HCT116 (cell line): ENCODE measurements at regions not wholly inside any gene's neighbourhood (a gene's known extent, or its start where the extent isn't known, plus 50 kb on each side); places are given as distances from the start of the nearest gene placed in this dataset.

Source experiments
- ATAC-seq: fragments of 200-7000 bp; cut with Tn5 transposase; 2 replicates; pipeline ENCODE4 v1.9.1; 2020; ENCODE audit warnings: mild to moderate bottlenecking, moderate library complexity
- BruUV-seq: library from RNA; stranded (reverse); fragments of 400-500 nt; replicated peaks from 2 replicates; lab custom pipeline; 2021; lab: Mats Ljungman, UMichigan
- CTCF ChIA-PET: fragments of 300-600 bp; sonication (Branson Sonifier 250); formaldehyde crosslinking; loops from one replicate; lab custom pipeline; 2021; ENCODE audit warnings: antibody characterized with exemption; lab: Charles Lee
- POLR2A ChIA-PET: fragments of 300-600, 350-600 bp; sonication (Branson Sonifier 250); formaldehyde crosslinking; loops from one replicate; lab custom pipeline; 2021; ENCODE audit warnings: antibody characterized with exemption; lab: Charles Lee
- RAD21 ChIA-PET, 2 experiments: fragments of 300-600 bp; sonication (Branson Sonifier 250); formaldehyde crosslinking; loops; one replicate each; lab custom pipeline; 2023; ENCODE audit warnings: low total read pairs in 2 of 2; ENCODE audit not compliant: uncharacterized antibody in 2 of 2, unreplicated experiment in 2 of 2, low non-redundant PET in 1 of 2; lab: Charles Lee
- DNase-seq: peaks from one replicate; pipeline ENCODE4 v3.0.0-alpha.2; 2010; ENCODE audit warnings: low read depth, low spot score
- H2AFZ ChIP-seq: fragments of 200-600 bp; shearing (Covaris generic), sonication (generic); 2 replicates; pipeline ENCODE4 v1.6.1; 2017; ENCODE audit warnings: low read depth, mixed run types, mixed read lengths, antibody characterized with exemption, low read length; ENCODE audit not compliant: poor library complexity, severe bottlenecking
- H3K27ac ChIP-seq: 2 replicates; pipeline ENCODE4 v1.5.1; 2012; ENCODE audit warnings: low read depth, low read length
- H3K27me3 ChIP-seq: fragments of 200-600 bp; sonication (generic); 2 replicates; pipeline ENCODE4 v1.6.1; 2016; ENCODE audit warnings: mixed run types, low read length, mixed read lengths; ENCODE audit not compliant: insufficient read depth
- H3K36me3 ChIP-seq, 2 experiments: fragments of 200-500 bp in 1 of 2; fragments of 200-600 bp in 1 of 2; sonication (Bioruptor generic) in 1 of 2; sonication (generic) in 1 of 2; 2 replicates each; pipeline versions ENCODE4 v1.5.1 to v1.6.1; 2014 to 2016; ENCODE audit warnings: low read length in 2 of 2, inconsistent platforms in 1 of 2, mixed read lengths in 1 of 2, mixed run types in 1 of 2; ENCODE audit not compliant: insufficient read depth in 2 of 2, control insufficient read depth in 1 of 2
- H3K4me1 ChIP-seq, 2 experiments: fragments of 200-600 bp in 1 of 2; sonication (generic) in 1 of 2; 2 replicates each; pipeline versions ENCODE4 v1.5.1 to v1.6.1; 2012 to 2017; ENCODE audit warnings: low read length in 2 of 2, inconsistent platforms in 1 of 2, mild to moderate bottlenecking in 1 of 2, mixed read lengths in 1 of 2, mixed run types in 1 of 2, moderate library complexity in 1 of 2; ENCODE audit not compliant: insufficient read depth in 2 of 2, control insufficient read depth in 1 of 2
- H3K4me2 ChIP-seq: fragments of 200-600 bp; sonication (generic); 2 replicates; pipeline ENCODE4 v1.6.1; 2017; ENCODE audit warnings: mixed run types, low read length, mixed read lengths
- H3K4me3 ChIP-seq, 2 experiments: fragments of 200-600 bp in 1 of 2; sonication (generic) in 1 of 2; replicated peaks in 1 of 2; 2 replicates each; pipeline ENCODE4 v1.5.1; 2011 to 2016; ENCODE audit warnings: low read length in 2 of 2, control low read depth in 1 of 2, low read depth in 1 of 2, mild to moderate bottlenecking in 1 of 2, mixed read lengths in 1 of 2, mixed run types in 1 of 2
- H3K79me2 ChIP-seq: fragments of 200-600 bp; sonication (generic); 2 replicates; pipeline ENCODE4 v1.6.1; 2017; ENCODE audit warnings: mild to moderate bottlenecking, mixed run types, low read length, moderate library complexity, mixed read lengths; ENCODE audit not compliant: insufficient read depth
- H3K9ac ChIP-seq: fragments of 200-600 bp; sonication (generic); 2 replicates; pipeline ENCODE4 v1.6.1; 2016; ENCODE audit warnings: low read length, mixed read lengths
- H3K9me2 ChIP-seq: fragments of 200-600 bp; sonication (generic), shearing (Covaris generic); 2 replicates; pipeline ENCODE4 v1.6.1; 2017; ENCODE audit warnings: mixed run types, mild to moderate bottlenecking, moderate library complexity; ENCODE audit not compliant: insufficient read depth
- H3K9me3 ChIP-seq, 2 experiments: fragments of 200-500 bp in 1 of 2; fragments of 200-600 bp in 1 of 2; sonication (Bioruptor generic) in 1 of 2; sonication (generic) in 1 of 2; 2 replicates each; pipeline ENCODE4 v1.6.1; 2014 to 2017; ENCODE audit warnings: low read length in 2 of 2, mixed read lengths in 2 of 2, inconsistent platforms in 1 of 2, low read depth in 1 of 2, mild to moderate bottlenecking in 1 of 2, mixed run types in 1 of 2, moderate library complexity in 1 of 2; ENCODE audit not compliant: control insufficient read depth in 1 of 2, insufficient read depth in 1 of 2
- H4K20me1 ChIP-seq: fragments of 200-600 bp; sonication (generic), shearing (Covaris generic); 2 replicates; pipeline ENCODE4 v1.6.1; 2017; ENCODE audit warnings: mixed run types, mild to moderate bottlenecking, moderate library complexity; ENCODE audit not compliant: insufficient read depth
- EZH2phosphoT487 ChIP-seq: fragments of 200-600 bp; IDR thresholded peaks from 2 replicates; pipeline ENCODE4 v1.6.1; 2018; ENCODE audit warnings: antibody characterized with exemption, borderline replicate concordance
- FOSL1 ChIP-seq: IDR thresholded peaks from 2 replicates; pipeline ENCODE4 v1.6.1; 2012; ENCODE audit warnings: low read depth
- JUND ChIP-seq: IDR thresholded peaks from 2 replicates; pipeline ENCODE4 v1.6.1; 2012
- POLR2A ChIP-seq: IDR thresholded peaks from 2 replicates; pipeline ENCODE4 v1.7.0; 2011; ENCODE audit warnings: borderline replicate concordance; ENCODE audit not compliant: insufficient read depth, insufficient read length; ENCODE audit errors: extremely low read depth
- SIN3A ChIP-seq: IDR thresholded peaks from 2 replicates; pipeline ENCODE4 v1.6.1; 2012; ENCODE audit warnings: low read depth
- SP1 ChIP-seq: IDR thresholded peaks from 2 replicates; pipeline ENCODE4 v1.6.1; 2012; ENCODE audit warnings: low read depth
- SRF ChIP-seq: IDR thresholded peaks from 2 replicates; pipeline ENCODE4 v1.6.1; 2012; ENCODE audit warnings: low read depth
- TCF7L2 ChIP-seq: IDR thresholded peaks from 2 replicates; pipeline ENCODE4 v1.7.0; 2011; ENCODE audit warnings: borderline replicate concordance, inconsistent platforms; ENCODE audit not compliant: insufficient read depth, insufficient read length; ENCODE audit errors: extremely low read depth
- YY1 ChIP-seq: IDR thresholded peaks from 2 replicates; pipeline ENCODE4 v1.6.1; 2011; ENCODE audit warnings: low read length, low read depth, moderate library complexity, mild to moderate bottlenecking; ENCODE audit not compliant: insufficient replicate concordance; ENCODE audit errors: extremely low read depth
- ZFX ChIP-seq: fragments of 450-650 bp; IDR thresholded peaks from 2 replicates; pipeline ENCODE4 v1.6.1; 2017
- intact Hi-C: fragments of 100-400 bp; cut with micrococcal nuclease; formaldehyde crosslinking; loops from 2 replicates; pipeline ENCODE4 v1.10.0; 2022

DNA sequence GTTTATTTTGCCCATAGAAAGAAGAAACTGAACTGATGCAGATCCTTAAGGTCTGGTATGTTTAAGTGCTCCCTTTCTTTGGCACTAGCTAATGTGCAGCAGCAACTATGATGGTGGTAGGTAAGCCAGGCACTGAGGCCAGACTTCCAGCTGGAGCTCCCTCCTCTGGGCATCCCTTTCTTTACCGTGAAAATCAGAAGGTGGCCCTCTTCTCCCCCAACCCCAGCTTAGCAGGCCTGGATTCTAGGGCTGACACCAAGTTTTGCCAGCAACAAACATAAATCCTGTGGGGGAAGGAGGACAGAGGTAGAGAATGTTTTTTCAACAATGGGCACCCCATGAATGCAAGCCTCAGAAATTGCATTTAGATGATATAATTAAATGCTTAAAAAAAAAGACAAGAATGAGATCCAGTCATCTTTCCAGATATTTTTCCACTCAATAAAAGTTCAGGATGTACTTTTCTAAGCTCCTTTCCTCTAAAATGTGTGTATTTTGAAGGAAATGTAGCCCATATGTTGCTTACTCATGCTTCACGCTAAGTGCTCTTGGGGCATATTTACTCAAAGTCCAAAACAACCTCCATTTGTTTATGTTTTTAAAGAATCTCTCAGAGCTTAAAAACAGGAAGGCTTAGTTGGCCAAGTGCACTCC is 123.9 kb upstream of the NXT1 start (continued):
- TF ChIP-seq SIN3A, result no peak
- TF ChIP-seq SRF, result no peak
- TF ChIP-seq TCF7L2, result no peak
- no peak for TF ChIP-seq EZH2phosphoT487
- no peak for TF ChIP-seq JUND

DNA sequence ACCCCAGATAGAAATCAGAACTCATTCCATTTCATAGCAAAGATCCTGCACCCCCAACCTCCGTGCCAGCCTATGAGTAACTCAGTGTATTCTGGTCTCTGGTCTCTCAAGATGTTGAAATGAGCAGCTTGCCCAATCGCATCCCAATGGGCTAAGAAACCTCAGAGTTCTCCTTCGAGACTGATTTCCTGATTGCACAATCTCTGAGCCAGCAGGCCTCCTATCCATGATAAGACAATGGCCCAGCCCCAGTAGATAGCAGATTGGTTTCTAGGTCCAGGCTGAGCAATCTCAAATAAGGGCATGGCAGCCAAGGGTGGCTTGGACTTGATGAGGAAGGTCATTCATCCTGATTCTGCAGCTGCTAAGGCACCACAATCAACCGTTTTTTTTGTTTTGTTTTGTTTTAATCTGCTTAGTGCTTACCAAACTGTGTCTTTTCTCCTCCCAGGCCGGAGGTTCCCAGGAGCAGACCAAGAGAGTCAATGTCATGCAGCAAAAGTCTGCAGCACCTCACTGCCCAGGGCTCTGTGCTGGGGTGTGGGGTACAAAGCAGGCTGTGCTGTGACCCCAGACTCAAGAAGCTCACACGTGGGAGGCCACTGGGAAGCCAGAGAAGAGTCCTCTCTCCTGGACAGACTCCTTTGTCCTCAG is 125.1 kb upstream of the NXT1 start:
- H3K9me2 ChIP-seq, result no peaks in the 10 kb centered on the region
- H3K4me2 ChIP-seq, result no peak overlapping the region
- H2AFZ ChIP-seq, result no peak overlapping the region
- H4K20me1 ChIP-seq, result no peaks in the 10 kb centered on the region
- ChIA-PET RAD21 (no interaction called here), CTCF (interaction anchor here (2.1 kb wide), 1 partner anchor 10 kb away, joined by 9 read pairs; no protein-coding TSS in a partner anchor), POLR2A (no interaction called here)
- no peak overlapping the region for H3K27ac ChIP-seq
- no peak for DNase-seq
- no peaks in the 10 kb centered on the region for H3K9me3 ChIP-seq
- no peak overlapping the region for H3K4me3 ChIP-seq
- no peaks in the 10 kb centered on the region for H3K79me2 ChIP-seq
- no peaks in the 10 kb centered on the region for H3K36me3 ChIP-seq
- no peak overlapping the region for H3K9ac ChIP-seq
- H3K4me1 ChIP-seq, result peaks cover 2 to 13% of the 10 kb centered on the region in 2 experiments; a peak in 1 of 4 replicates
- intact Hi-C loops, result no loop called here
- BruUV-seq, result no TSS peak
- ATAC-seq, result no peak
- TF ChIP-seq ZFX, result no peak
- no peak for TF ChIP-seq EZH2phosphoT487
- TF ChIP-seq SP1, result no peak
- no peak for TF ChIP-seq POLR2A
- no peak for TF ChIP-seq YY1
- no peak for TF ChIP-seq TCF7L2
- TF ChIP-seq FOSL1, result no peak
- peaks cover 2% of the 10 kb centered on the region; the same call in 1 of the 2 replicates for H3K27me3 ChIP-seq
